NCI-H526 (cell line): ENCODE measurements at regions not wholly inside any gene's neighbourhood (a gene's known extent, or its start where the extent isn't known, plus 50 kb on each side); places are given as distances from the start of the nearest gene placed in this dataset.

ENCODE experiments used
- DNase-seq, 2 experiments: peaks; one replicate each; lab custom pipeline; 2025; lab: John Stamatoyannopoulos, UW

- no peak for DNase-seq
Observed at GRCh38 chr4:106677213-106677612, 308.6 kb upstream of the GIMD1 start.

DNA sequence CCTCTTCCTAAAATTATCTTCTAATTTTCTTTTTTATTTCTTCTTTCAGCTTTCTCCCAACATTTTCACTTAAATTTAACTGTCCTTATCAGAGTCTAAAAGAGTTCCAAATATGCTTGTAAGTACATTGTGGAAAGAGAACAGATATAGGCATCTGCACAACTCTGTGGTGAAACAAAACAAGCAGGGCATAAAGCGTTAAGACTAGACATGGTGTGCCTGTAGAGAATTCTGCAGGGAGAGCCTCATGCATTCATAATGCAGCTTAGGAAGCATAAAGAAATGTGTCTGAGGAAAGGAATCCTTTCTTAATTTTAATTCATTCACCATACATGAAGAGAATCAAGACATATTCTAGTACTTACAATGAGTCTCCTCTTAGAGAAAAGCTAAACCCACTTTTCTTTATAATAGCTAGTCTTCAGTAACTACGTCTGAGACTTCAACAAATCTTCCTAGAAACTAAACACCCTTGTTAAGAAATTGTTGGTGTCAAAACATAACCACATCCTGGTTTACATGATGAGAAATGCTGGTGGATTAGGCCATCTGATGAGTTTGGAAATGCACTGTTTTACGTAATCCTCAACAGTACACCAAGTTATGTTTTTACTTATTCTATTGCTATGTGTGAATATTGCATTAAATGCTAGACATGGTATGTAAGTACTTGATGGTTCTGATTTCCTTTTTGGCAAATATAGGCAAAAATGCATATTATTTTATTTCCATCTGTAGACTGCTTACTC is 307.8 kb upstream of the GIMD1 start:
- DNase-seq: no peak

GRCh38 chr4:106671716-106672115 is 303.1 kb upstream of the GIMD1 start:
- no peak for DNase-seq

GRCh38 chr4:106670976-106671375 is 302.4 kb upstream of the GIMD1 start:
- DNase-seq: no peak

DNA sequence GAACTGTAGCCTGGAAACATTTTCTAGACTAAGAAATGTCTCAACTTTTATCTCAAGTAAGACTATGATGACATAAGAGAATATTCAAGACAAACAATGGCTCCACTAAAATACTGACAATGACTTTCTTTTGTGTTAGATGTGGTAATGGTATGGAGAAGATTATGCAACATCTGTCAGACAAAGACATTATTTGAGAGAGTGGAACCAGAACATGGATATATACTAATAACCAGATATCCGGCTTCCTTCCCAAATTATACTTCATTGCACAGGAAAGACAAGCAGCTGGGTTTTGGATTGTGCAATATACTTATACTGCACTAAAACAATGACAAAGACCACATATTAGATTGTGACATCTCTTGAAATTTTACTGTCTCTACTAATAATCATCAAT is 290.8 kb upstream of the GIMD1 start:
- DNase-seq: no peak

- no peak for DNase-seq
Observed at GRCh38 chr4:106652095-106652494, 283.5 kb upstream of the GIMD1 start.

GRCh38 chr4:106650701-106651100 is 282.1 kb upstream of the GIMD1 start:
- no peak for DNase-seq

GRCh38 chr4:106647451-106647850 is 278.9 kb upstream of the GIMD1 start:
- no peak for DNase-seq

DNA sequence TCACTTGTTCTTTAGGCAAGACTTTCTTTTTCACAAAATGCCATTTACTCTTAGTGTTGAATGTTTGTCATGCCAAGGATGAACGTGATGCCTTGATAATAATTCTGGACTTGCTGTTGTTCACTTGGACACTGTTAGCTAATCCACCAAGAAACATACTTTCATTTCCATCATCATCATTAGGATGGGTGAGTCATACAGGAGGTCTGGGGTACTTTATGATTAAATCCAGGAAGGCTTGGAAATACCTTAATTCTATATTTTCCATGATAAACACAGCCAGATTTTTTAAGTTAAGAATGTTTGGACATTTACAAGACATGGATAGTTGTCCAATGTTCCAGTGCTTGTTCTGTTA is 260.7 kb upstream of the GIMD1 start:
- no peak for DNase-seq

DNA sequence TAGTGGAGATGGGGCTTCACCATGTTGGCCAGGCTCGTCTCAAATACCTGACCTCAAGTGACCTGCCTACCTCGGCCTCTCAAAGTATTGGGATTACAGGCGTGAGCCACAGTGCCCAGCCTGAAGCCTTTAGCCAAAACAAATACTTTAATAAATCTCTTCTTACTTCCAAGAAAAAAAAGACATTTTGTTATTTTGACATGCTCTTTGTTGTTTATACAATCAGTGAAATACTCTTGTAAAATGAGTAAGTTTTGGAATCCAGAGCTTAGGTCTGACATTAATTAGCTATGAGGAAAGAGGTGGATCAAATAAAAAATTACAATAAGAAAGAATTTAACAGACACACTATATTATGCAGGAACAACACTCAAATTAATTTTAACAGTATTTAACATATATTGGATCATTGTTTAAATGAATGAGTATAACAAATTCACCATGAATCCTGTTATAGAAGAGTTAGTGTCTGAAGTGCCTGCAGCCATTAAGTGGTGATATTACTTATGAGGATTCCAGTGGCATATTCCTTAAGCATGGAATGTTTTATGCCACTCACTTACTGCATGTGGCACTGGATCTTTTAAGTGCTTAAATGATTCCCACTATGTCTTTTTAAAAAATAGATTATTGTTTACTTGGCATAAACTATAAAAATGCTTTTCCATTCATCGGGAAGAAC is 260.1 kb upstream of the GIMD1 start:
- no peak for DNase-seq

- no peak for DNase-seq
Observed at GRCh38 chr4:106627051-106627450, 258.5 kb upstream of the GIMD1 start.

DNA sequence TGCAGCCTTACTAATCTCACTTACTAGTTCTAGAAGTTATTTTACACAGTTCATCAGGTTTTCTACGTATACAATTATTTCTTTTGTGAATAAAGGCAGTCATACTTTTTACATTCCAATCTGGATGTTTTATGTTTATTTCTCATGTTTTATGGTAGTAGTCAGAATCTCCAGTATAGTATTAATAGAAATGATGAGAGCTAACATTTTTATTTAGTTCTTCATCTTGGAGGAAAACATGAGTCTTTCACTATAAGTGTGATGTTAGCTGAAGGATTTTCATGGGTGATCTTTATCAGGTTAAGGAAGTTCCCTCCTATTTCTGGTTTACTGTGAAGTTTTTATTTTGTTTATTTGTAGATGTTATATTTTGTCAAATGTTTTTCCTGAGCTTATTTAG is 256.1 kb upstream of the GIMD1 start:
- no peak for DNase-seq

GRCh38 chr4:106618956-106619355 is 250.4 kb upstream of the GIMD1 start:
- peak in 1 of 2 experiments; percentile 22 for DNase-seq

- DNase-seq: no peak
Observed at GRCh38 chr4:106615961-106616360, 247.4 kb upstream of the GIMD1 start.

DNA sequence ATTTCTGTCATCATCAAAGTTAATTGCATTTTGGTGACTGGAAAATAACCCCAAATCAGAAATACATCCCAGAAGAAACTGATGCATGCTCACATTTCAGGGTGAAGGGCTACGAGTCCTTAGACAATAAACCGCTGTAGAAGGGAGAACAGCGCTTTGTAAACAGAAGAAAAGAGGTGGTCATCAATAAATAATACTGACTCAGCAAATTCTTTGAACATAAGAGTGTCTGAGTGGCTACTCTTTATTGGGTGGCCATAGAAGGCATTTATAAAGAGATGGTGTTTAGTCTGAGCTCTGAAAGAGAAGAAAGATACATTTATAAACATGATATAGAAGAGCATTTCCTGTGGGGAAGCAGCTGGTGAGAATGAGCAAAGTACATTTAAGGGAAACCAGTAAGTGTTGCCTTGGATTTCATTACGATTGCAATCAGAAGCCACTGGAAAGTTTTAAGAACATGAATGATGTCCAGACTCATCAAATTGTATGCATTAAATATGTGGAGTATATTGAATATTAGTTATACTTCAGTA is 246.9 kb upstream of the GIMD1 start:
- DNase-seq: no peak

DNA sequence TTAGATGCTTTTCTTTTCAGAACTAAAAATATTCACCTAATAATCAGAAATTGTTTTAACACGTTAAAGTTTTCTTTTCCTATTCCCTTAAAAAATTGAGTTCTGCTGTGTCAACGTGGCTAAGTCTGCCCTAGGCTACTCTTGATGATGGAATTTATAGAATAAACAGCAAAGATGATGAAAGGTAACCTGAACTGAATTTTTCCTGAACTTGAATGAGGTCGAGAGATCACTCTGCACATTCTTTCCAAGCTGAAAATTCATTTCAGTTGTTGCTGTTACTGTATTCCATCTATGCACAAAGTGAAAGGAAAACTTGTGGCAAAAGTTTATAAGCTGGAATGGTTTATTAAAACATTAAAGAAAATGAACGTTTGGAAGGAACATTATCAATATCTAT is 245.9 kb upstream of the GIMD1 start:
- no peak for DNase-seq

DNA sequence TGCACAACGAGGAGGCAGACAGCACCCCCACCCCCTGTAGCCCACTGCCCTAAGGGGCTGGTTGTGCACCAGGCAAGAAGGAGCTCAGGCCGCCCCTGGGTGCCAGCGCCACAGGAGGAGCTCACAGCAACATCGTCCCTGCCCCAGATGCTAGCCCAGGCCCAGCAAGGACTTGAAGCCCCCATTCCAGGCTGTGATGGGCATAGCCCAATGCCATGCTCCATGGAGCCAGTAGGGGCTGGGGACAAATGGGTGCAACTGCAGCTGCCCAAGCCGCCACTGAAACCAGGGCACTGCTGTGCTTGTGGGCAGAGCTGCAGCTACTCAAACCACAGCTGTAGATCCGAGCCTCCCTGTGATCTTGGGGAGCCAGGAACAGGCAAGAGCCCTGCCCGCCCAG is 241.3 kb upstream of the GIMD1 start:
- DNase-seq: no peak

- DNase-seq: no peak
Observed at GRCh38 chr4:106607558-106607957, 239.0 kb upstream of the GIMD1 start.

DNA sequence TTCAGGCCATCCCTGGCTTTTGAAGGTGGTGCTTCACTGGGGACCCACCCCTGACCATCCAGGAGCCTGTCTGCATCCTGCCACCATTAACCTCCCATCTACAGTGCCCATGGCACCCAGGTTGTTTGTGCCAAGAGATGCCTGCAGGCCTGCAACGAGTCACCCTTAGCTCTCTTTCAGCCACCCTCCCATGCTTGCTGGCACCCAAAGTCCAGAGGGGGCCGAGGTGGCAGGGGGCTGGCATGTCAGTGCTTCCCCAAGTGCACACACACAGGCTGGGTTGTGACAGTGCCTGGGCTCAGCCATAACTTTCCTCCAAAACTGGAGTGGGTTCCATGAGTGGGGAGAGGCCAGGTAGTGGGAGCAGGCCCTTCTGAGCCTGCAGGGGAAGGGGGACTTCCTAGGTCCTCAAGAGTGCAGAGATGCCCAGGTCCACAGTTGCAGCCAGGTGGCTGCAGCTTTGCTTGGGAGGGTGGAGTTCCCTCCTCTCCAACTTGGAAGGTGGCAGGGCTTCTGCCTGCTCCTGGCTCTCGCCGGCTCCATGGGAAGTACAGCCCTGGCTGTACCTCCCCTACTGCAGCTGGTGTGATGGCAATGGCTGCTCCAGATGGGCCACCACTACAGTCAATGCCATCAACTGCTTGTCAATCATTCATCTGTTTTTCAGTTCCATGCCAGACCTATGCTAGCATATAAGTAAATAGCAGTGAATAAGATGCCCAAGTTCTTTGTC is 235.9 kb upstream of the GIMD1 start:
- no peak for DNase-seq

GRCh38 chr4:106603471-106603870 is 234.9 kb upstream of the GIMD1 start:
- DNase-seq: no peak

- DNase-seq: no peak
Observed at GRCh38 chr4:106602711-106603110, 234.1 kb upstream of the GIMD1 start.

DNA sequence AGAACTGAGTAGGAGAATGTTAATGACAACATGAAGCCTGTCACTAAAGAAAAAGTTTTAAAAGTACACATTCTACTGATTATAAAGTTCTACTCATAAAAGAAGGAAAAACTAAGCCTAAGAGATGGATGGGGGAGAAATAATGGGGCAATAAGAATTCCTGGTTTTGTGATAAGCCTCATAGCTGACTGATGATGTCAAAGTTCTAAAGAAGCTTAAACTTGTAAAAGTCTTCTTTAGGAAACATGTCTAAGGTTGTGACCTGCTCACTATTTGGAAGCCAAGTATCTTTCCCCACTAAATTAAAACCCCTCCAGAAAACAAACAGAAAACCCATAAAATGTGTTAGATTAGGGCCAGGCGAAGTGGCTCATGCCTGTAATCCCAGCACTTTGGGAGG is 232.9 kb upstream of the GIMD1 start:
- no peak for DNase-seq

DNA sequence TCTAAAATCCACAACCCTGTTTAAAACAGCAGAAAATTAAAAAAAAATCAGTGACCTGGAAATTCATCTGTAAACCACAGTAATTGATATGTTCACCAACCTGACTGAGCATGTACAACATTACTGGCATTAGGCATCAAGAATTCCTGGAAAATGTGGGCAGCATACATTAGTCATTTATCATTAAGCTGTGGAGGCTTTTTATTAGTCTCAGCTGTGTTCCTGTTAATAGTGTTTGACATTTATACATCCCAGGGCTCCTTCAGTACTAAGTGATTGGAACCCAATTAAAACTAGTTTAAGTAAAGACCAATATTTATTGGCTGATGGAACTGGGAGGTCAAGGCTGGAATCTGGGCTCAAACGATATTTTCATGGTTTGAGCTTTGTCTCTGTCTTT is 227.3 kb upstream of the GIMD1 start:
- no peak for DNase-seq
